HEK293 (cell line): ENCODE measurements at regions not wholly inside any gene's neighbourhood (a gene's known extent, or its start where the extent isn't known, plus 50 kb on each side); places are given as distances from the start of the nearest gene placed in this dataset.
"Not testable (repeated sequence)": the region's sequence is repeated elsewhere in the genome, so short reads cannot be mapped to it uniquely, and the experiment has no call there.

Experiments
- BCL11A ChIP-seq: fragments of 450-650 bp; formaldehyde crosslinking; IDR thresholded peaks from 2 replicates; pipeline ENCODE4 v1.5.1; 2016; ENCODE audit warnings: low read depth, missing biosample characterization, missing genetic modification characterization
- CTCF ChIP-seq: fragments of 450-650 bp; formaldehyde crosslinking; IDR thresholded peaks from 2 replicates; pipeline ENCODE4 v1.5.1; 2016; ENCODE audit warnings: missing biosample characterization, missing genetic modification characterization
- KLF1 ChIP-seq: fragments of 450-650 bp; formaldehyde crosslinking; IDR thresholded peaks from 2 replicates; pipeline ENCODE4 v1.5.1; 2016; ENCODE audit warnings: missing biosample characterization, missing genetic modification characterization
- PRDM1 ChIP-seq: fragments of 450-650 bp; formaldehyde crosslinking; IDR thresholded peaks from 2 replicates; pipeline ENCODE4; 2016; ENCODE audit warnings: missing biosample characterization, missing genetic modification characterization
- ZBTB44 ChIP-seq: fragments of 450-650 bp; IDR thresholded peaks from 2 replicates; pipeline ENCODE4 v1.5.1; 2018; ENCODE audit warnings: missing biosample characterization, mild to moderate bottlenecking, missing genetic modification characterization
- ZFP41 ChIP-seq: fragments of 450-650 bp; formaldehyde crosslinking; IDR thresholded peaks from 2 replicates; pipeline ENCODE4 v1.5.1; 2016; ENCODE audit warnings: missing biosample characterization, missing genetic modification characterization, borderline replicate concordance
- ZNF274 ChIP-seq, 2 experiments: fragments of 200-500 bp in 1 of 2; fragments of 450-650 bp in 1 of 2; sonication (Bioruptor generic) in 1 of 2; formaldehyde crosslinking in 1 of 2; IDR thresholded peaks; 2 replicates each; pipeline versions ENCODE4 v1.5.1 to v1.6.1; 2014 to 2016; ENCODE audit warnings: borderline replicate concordance in 1 of 2, inconsistent platforms in 1 of 2, low read length in 1 of 2, missing biosample characterization in 1 of 2, missing genetic modification characterization in 1 of 2
- ZNF394 ChIP-seq: fragments of 450-650 bp; formaldehyde crosslinking; IDR thresholded peaks from 2 replicates; pipeline ENCODE4 v1.5.1; 2016; ENCODE audit warnings: missing biosample characterization, missing genetic modification characterization, mild to moderate bottlenecking, moderate library complexity, borderline replicate concordance
- ZNF548 ChIP-seq: fragments of 450-650 bp; formaldehyde crosslinking; IDR thresholded peaks from 2 replicates; pipeline ENCODE4 v1.5.1; 2016; ENCODE audit warnings: missing biosample characterization, missing genetic modification characterization
- ZNF558 ChIP-seq: fragments of 450-650 bp; formaldehyde crosslinking; IDR thresholded peaks from 2 replicates; pipeline ENCODE4 v1.5.1; 2016; ENCODE audit warnings: missing biosample characterization, missing genetic modification characterization
- ZSCAN30 ChIP-seq: fragments of 450-650 bp; IDR thresholded peaks from 2 replicates; pipeline ENCODE4 v1.5.1; 2018; ENCODE audit warnings: missing biosample characterization, mild to moderate bottlenecking, missing genetic modification characterization, moderate library complexity

DNA sequence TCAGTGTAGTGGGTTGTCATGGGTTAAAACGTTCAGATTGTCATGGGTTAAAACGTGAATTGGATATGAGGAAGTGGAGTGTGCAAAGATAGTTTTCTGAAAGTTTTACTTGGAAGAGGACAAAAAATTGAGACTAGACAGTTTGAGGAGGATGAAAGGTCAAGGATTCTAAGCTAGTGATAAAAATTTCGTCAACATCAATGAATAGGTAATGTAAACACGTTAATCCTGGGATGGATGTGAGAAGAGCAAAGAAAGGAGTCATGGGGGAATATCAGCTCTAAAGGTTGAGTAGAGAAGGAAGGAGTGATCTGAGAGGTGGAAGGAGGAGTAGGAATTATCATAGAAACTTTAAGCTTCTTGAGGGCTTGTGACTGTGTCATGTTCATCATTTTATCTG is 109.2 kb downstream of the SYT15B start:
- TF ChIP-seq CTCF (tag by site-specific recombination); ZNF558; ZNF394; ZNF274 (IDR thresholded peaks at IDR 0.05; ENCODE audit: low read length); ZNF274 (tag by site-specific recombination; IDR thresholded peaks at IDR 0.05; ENCODE audit: borderline replicate concordance); PRDM1; ZSCAN30 (tag by site-specific recombination); ZNF548 (tag by site-specific recombination); ZBTB44 (tag by site-specific recombination); BCL11A (tag by site-specific recombination); ZFP41 (tag by site-specific recombination); KLF1 (tag by site-specific recombination): not testable (repeated sequence)
